HCT116 (cell line): ENCODE measurements at regions not wholly inside any gene's neighbourhood (a gene's known extent, or its start where the extent isn't known, plus 50 kb on each side); places are given as distances from the start of the nearest gene placed in this dataset.

Experiments used
- EGR1 ChIP-seq: IDR thresholded peaks from 2 replicates; pipeline ENCODE4 v1.6.1; 2012; ENCODE audit warnings: low read depth
- ELF1 ChIP-seq: IDR thresholded peaks from 2 replicates; pipeline ENCODE4 v1.6.1; 2012; ENCODE audit warnings: low read depth, borderline replicate concordance
- POLR2A ChIP-seq: IDR thresholded peaks from 2 replicates; pipeline ENCODE4 v1.7.0; 2011; ENCODE audit warnings: borderline replicate concordance; ENCODE audit not compliant: insufficient read depth, insufficient read length; ENCODE audit errors: extremely low read depth
- TF ChIP-seq, protein P1 (sequence below): IDR thresholded peaks from 2 replicates; pipeline ENCODE4 v1.6.1; 2012

DNA sequence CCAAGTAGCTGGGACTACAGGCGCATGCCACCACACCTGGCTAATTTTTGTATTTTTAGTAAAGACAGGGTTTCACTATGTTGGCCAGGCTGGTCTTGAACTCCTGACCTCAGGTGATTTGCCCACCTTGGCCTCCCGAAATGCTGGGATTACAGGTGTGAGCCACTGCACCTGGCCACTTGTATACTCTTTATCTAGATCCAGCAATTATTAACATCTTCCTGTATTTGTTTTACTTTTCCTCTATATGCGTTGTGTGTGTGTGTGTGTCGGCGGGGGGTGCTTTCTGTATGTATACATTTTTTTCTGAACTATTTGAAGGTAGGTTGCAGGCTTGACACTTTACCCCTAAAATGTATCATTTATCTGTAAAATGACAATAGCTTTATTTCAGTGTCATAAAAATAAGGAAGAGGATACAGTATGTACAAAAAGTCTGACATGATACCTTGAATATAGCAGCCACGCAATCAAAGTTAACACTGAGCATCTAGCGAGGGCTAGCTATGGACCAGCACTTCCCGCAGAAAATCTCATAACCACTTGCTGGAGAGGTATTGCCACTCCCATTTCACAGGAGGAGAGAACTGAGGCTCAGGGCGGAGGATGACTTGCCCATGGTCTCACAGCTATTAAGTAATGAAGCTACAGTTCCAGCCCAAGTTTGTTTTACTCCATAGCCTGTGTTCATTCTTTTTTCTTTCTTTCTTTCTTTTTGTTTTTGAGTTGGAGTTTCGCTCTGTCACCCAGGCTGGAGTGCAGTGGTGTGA lies 251.3 kb downstream of the MYCN start:
- TF ChIP-seq, protein P1, sequence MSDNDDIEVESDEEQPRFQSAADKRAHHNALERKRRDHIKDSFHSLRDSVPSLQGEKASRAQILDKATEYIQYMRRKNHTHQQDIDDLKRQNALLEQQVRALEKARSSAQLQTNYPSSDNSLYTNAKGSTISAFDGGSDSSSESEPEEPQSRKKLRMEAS: no peak
- no peak for TF ChIP-seq EGR1
- no peak for TF ChIP-seq POLR2A
- TF ChIP-seq ELF1: no peak
